Neural progenitor cell (in vitro differentiated cells): ENCODE measurements at regions not wholly inside any gene's neighbourhood (a gene's known extent, or its start where the extent isn't known, plus 50 kb on each side); places are given as distances from the start of the nearest gene placed in this dataset.
A peak's percentile ranks its signal among the peaks of the same experiment; 100 is the strongest.

Experiments used
- DNase-seq: peaks from one replicate; pipeline ENCODE4 v3.0.0-alpha.2; 2016; ENCODE audit warnings: low spot score
- H2AFZ ChIP-seq: fragments of 200-600 bp; sonication (generic); replicated peaks from 2 replicates; pipeline ENCODE4 v1.6.1; 2016; ENCODE audit warnings: antibody characterized with exemption
- H3F3A ChIP-seq: fragments of 200-600 bp; sonication (generic); 2 replicates; pipeline ENCODE4 v1.6.1; 2016; ENCODE audit warnings: antibody characterized with exemption, low read depth
- H3K27ac ChIP-seq: fragments of 200-600 bp; sonication (generic); 2 replicates; pipeline ENCODE4 v1.5.1; 2016; ENCODE audit warnings: mild to moderate bottlenecking
- H3K27me3 ChIP-seq: fragments of 200-600 bp; sonication (generic); 2 replicates; pipeline ENCODE4 v1.6.1; 2016; ENCODE audit warnings: mild to moderate bottlenecking, moderate library complexity
- H3K36me3 ChIP-seq: fragments of 200-600 bp; sonication (generic); 2 replicates; pipeline ENCODE4 v1.5.1; 2016
- H3K4me1 ChIP-seq: fragments of 200-600 bp; sonication (generic); 2 replicates; pipeline ENCODE4 v1.6.1; 2016; ENCODE audit warnings: mixed run types
- H3K4me2 ChIP-seq: fragments of 200-600 bp; sonication (generic); 2 replicates; pipeline ENCODE4 v1.6.1; 2016
- H3K4me3 ChIP-seq: fragments of 200-600 bp; sonication (generic); 2 replicates; pipeline ENCODE4 v1.5.1; 2016
- H3K79me2 ChIP-seq: fragments of 200-600 bp; sonication (generic); 2 replicates; pipeline ENCODE4 v1.6.1; 2016; ENCODE audit warnings: low read depth
- H3K9ac ChIP-seq: fragments of 200-600 bp; sonication (generic); 2 replicates; pipeline ENCODE4 v1.6.1; 2016
- H3K9me3 ChIP-seq: fragments of 200-600 bp; sonication (generic); 2 replicates; pipeline ENCODE4 v1.5.1; 2016; ENCODE audit warnings: low read depth
- H4K20me1 ChIP-seq: fragments of 200-600 bp; sonication (generic); 2 replicates; pipeline ENCODE4 v1.6.1; 2016; ENCODE audit warnings: low read depth
- H3K27ac Mint-ChIP-seq: 3 replicates; pipeline ENCODE4 v1.8.0; 2021; ENCODE audit warnings: mixed read lengths
- H3K27me3 Mint-ChIP-seq: 2 replicates; pipeline ENCODE4 v1.8.0; 2022; ENCODE audit warnings: low read depth, mild to moderate bottlenecking, inconsistent platforms, moderate library complexity, mixed read lengths; ENCODE audit not compliant: insufficient read depth
- H3K36me3 Mint-ChIP-seq: 3 replicates; pipeline ENCODE4 v1.8.0; 2021; ENCODE audit warnings: mixed read lengths
- H3K4me1 Mint-ChIP-seq: 3 replicates; pipeline ENCODE4 v1.8.0; 2021; ENCODE audit warnings: mixed read lengths
- H3K4me3 Mint-ChIP-seq: 3 replicates; pipeline ENCODE4 v1.8.0; 2021; ENCODE audit warnings: mild to moderate bottlenecking, moderate library complexity, mixed read lengths
- H3K9me3 Mint-ChIP-seq: 3 replicates; pipeline ENCODE4 v1.8.0; 2020; ENCODE audit warnings: mixed read lengths
- EZH2 ChIP-seq: fragments of 200-600 bp; sonication (generic); IDR thresholded peaks from 2 replicates; pipeline ENCODE4 v1.6.1; 2017; ENCODE audit warnings: antibody characterized with exemption, mild to moderate bottlenecking, moderate library complexity
- EZH2phosphoT487 ChIP-seq: fragments of 200-600 bp; sonication (generic); IDR thresholded peaks from 2 replicates; pipeline ENCODE4 v1.6.1; 2017; ENCODE audit warnings: antibody characterized with exemption
- TF ChIP-seq, protein P1 (sequence below): fragments of 200-600 bp; sonication (generic); IDR thresholded peaks from 2 replicates; pipeline ENCODE4 v1.5.1; 2017; ENCODE audit warnings: antibody characterized with exemption, mild to moderate bottlenecking

DNA sequence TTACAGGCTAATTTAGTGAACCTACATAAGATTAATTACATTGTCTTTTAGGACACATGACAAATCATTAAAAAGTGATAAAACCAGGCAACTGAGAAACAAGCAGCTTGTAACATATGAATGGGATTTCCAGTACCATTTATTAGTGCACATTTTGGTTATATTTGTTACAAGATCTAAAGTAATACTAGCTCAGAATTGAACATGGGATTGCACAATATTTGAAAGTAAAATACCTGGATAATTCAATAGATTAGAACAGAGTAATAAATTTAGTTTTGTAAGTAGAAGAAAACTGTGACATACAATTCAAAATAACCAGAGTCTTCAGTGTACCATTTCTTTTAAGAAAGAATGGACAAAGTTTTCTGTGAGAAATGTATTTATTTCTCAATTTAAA is 1400.7 kb upstream of the ACVR2A start:
- Histone ChIP-seq H3K4me2 (no peak overlapping the region), H3K27me3 (no peaks in the 10 kb centered on the region), H2AFZ (no peak overlapping the region), H3K9ac (no peak overlapping the region), H3K4me1 (no peaks in the 10 kb centered on the region), H3K36me3 (no peaks in the 10 kb centered on the region), H3K27ac (no peak overlapping the region), H3K79me2 (no peaks in the 10 kb centered on the region), H3K9me3 (no peaks in the 10 kb centered on the region), H3K4me3 (no peak overlapping the region), H3F3A (no peaks in the 10 kb centered on the region), H4K20me1 (no peaks in the 10 kb centered on the region)
- TF ChIP-seq EZH2: no peak
- TF ChIP-seq, protein P1, sequence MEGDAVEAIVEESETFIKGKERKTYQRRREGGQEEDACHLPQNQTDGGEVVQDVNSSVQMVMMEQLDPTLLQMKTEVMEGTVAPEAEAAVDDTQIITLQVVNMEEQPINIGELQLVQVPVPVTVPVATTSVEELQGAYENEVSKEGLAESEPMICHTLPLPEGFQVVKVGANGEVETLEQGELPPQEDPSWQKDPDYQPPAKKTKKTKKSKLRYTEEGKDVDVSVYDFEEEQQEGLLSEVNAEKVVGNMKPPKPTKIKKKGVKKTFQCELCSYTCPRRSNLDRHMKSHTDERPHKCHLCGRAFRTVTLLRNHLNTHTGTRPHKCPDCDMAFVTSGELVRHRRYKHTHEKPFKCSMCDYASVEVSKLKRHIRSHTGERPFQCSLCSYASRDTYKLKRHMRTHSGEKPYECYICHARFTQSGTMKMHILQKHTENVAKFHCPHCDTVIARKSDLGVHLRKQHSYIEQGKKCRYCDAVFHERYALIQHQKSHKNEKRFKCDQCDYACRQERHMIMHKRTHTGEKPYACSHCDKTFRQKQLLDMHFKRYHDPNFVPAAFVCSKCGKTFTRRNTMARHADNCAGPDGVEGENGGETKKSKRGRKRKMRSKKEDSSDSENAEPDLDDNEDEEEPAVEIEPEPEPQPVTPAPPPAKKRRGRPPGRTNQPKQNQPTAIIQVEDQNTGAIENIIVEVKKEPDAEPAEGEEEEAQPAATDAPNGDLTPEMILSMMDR: no peak
- no peak for TF ChIP-seq EZH2phosphoT487
- DNase-seq: no peak
- Mint-ChIP-seq H3K9me3 (no peaks in the 10 kb centered on the region), H3K27me3 (no peaks in the 10 kb centered on the region), H3K4me3 (no peak overlapping the region), H3K27ac (no peak overlapping the region), H3K36me3 (no peaks in the 10 kb centered on the region), H3K4me1 (peaks cover 2% of the 10 kb centered on the region)

DNA sequence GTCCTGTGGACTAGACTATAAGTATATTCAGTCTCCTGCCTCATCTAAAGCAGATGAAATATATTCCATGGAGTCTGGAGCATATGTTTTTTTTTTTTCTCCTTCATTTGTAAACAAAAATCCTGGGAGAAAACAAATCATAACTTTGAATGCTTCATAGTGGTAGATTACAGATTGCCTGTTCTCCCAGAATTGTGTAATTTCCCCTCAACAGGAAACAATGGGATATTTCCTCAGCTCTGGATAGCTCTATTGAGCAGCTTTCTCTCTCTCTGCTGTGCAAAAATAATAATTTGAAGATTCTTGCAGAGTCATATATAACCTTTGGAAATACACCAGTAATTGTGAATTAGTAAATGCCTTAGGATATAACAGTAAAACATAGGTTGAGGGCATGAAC is 1406.6 kb upstream of the ACVR2A start:
- Mint-ChIP-seq H3K27ac (no peak overlapping the region), H3K27me3 (no peaks in the 10 kb centered on the region), H3K4me3 (no peak overlapping the region), H3K9me3 (no peaks in the 10 kb centered on the region), H3K4me1 (peaks cover 16% of the 10 kb centered on the region), H3K36me3 (no peaks in the 10 kb centered on the region)
- no peak overlapping the region for H3K9ac ChIP-seq
- H3F3A ChIP-seq: no peaks in the 10 kb centered on the region
- no peaks in the 10 kb centered on the region for H3K79me2 ChIP-seq
- no peak overlapping the region for H3K4me3 ChIP-seq
- peaks cover 8% of the 10 kb centered on the region for H3K4me1 ChIP-seq
- TF ChIP-seq, protein P1: no peak
- TF ChIP-seq EZH2: no peak
- no peak for TF ChIP-seq EZH2phosphoT487
- H3K9me3 ChIP-seq: no peaks in the 10 kb centered on the region
- no peaks in the 10 kb centered on the region for H3K36me3 ChIP-seq
- H2AFZ ChIP-seq: no peak overlapping the region
- no peaks in the 10 kb centered on the region for H4K20me1 ChIP-seq
- H3K27ac ChIP-seq: no peak overlapping the region
- H3K27me3 ChIP-seq: no peaks in the 10 kb centered on the region
- H3K4me2 ChIP-seq: peak overlapping the region; percentile 32
- no peak for DNase-seq

DNA sequence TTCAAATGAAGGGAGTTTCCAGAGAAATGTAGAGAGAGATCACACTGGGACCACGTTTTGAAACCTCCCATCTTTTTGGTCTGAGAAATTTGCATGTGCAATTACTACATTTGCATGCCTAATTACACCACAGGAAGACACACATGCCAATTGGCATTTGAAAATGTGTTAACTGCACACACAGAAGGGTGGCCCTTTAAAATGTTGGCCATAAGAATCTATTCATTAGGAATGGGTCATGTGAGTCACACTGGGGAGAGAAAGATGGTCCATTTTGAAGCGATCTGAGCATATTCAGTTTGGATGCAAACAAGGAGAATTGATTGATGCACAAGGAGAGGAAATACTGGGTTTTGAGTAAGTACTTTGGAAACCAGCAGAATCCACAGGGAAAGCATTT is 1407.1 kb upstream of the ACVR2A start:
- Mint-ChIP-seq H3K4me3 (no peak overlapping the region), H3K27ac (no peak overlapping the region), H3K27me3 (no peaks in the 10 kb centered on the region), H3K9me3 (no peaks in the 10 kb centered on the region), H3K4me1 (peaks cover 16% of the 10 kb centered on the region), H3K36me3 (no peaks in the 10 kb centered on the region)
- H3K79me2 ChIP-seq: no peaks in the 10 kb centered on the region
- H3K36me3 ChIP-seq: no peaks in the 10 kb centered on the region
- no peaks in the 10 kb centered on the region for H3K9me3 ChIP-seq
- H3F3A ChIP-seq: no peaks in the 10 kb centered on the region
- no peaks in the 10 kb centered on the region for H4K20me1 ChIP-seq
- DNase-seq: no peak
- H3K4me1 ChIP-seq: peaks cover 8% of the 10 kb centered on the region
- TF ChIP-seq, protein P1: no peak
- no peak for TF ChIP-seq EZH2phosphoT487
- TF ChIP-seq EZH2: no peak
- H3K4me2 ChIP-seq: peak overlapping the region; percentile 32
- no peaks in the 10 kb centered on the region for H3K27me3 ChIP-seq
- H3K9ac ChIP-seq: no peak overlapping the region
- no peak overlapping the region for H3K4me3 ChIP-seq
- H2AFZ ChIP-seq: no peak overlapping the region
- no peak overlapping the region for H3K27ac ChIP-seq
